HEK293T (cell line): ENCODE measurements at regions not wholly inside any gene's neighbourhood (a gene's known extent, or its start where the extent isn't known, plus 50 kb on each side); places are given as distances from the start of the nearest gene placed in this dataset.

Source experiments
- ARNT ChIP-seq: fragments of 450-650 bp; IDR thresholded peaks from 2 replicates; pipeline ENCODE4 v1.6.1; 2017; ENCODE audit warnings: mild to moderate bottlenecking
- BHLHE40 ChIP-seq: fragments of 450-650 bp; IDR thresholded peaks from 2 replicates; pipeline ENCODE4 v1.6.1; 2016; ENCODE audit warnings: mild to moderate bottlenecking, moderate library complexity, borderline replicate concordance
- ELF4 ChIP-seq: fragments of 450-650 bp; IDR thresholded peaks from 2 replicates; pipeline ENCODE4 v1.6.1; 2017; ENCODE audit warnings: antibody characterized with exemption
- FOXK2 ChIP-seq: fragments of 450-650 bp; IDR thresholded peaks from 2 replicates; pipeline ENCODE4 v1.6.1; 2016; ENCODE audit warnings: mild to moderate bottlenecking
- FOXM1 ChIP-seq: fragments of 450-650 bp; IDR thresholded peaks from 2 replicates; pipeline ENCODE4 v1.6.1; 2017; ENCODE audit warnings: mild to moderate bottlenecking, borderline replicate concordance
- HDGF ChIP-seq: fragments of 450-650 bp; IDR thresholded peaks from 2 replicates; pipeline ENCODE4 v1.6.1; 2017; ENCODE audit warnings: antibody characterized with exemption, borderline replicate concordance
- L3MBTL2 ChIP-seq: fragments of 450-650 bp; conservative IDR thresholded peaks from 2 replicates; pipeline ENCODE4 v1.6.1; 2016; ENCODE audit warnings: mild to moderate bottlenecking
- PKNOX1 ChIP-seq: fragments of 450-650 bp; IDR thresholded peaks from 2 replicates; pipeline ENCODE4 v1.6.1; 2016
- SP1 ChIP-seq: fragments of 450-650 bp; IDR thresholded peaks from 2 replicates; pipeline ENCODE4 v1.6.1; 2017
- TARDBP ChIP-seq: fragments of 450-650 bp; IDR thresholded peaks from 2 replicates; pipeline ENCODE4 v1.6.1; 2016
- ZNF384 ChIP-seq: fragments of 450-650 bp; IDR thresholded peaks from 2 replicates; pipeline ENCODE4 v1.6.1; 2016

- no peak for TF ChIP-seq FOXK2
- no peak for TF ChIP-seq TARDBP
- no peak for TF ChIP-seq ELF4
- TF ChIP-seq PKNOX1: no peak
- no peak for TF ChIP-seq L3MBTL2
- TF ChIP-seq FOXM1: no peak
- no peak for TF ChIP-seq SP1
- TF ChIP-seq ARNT: no peak
- no peak for TF ChIP-seq ZNF384
- no peak for TF ChIP-seq HDGF
- no peak for TF ChIP-seq BHLHE40
These were observed 157.5 kb upstream of the IER5L start for GRCh38 chr9:129335464-129336129.
